DOHH2 (cell line): ENCODE measurements at regions not wholly inside any gene's neighbourhood (a gene's known extent, or its start where the extent isn't known, plus 50 kb on each side); places are given as distances from the start of the nearest gene placed in this dataset.

Experiments
- EZH2phosphoT487 ChIP-seq: fragments of 200-600 bp; sonication (generic); IDR thresholded peaks from 2 replicates; pipeline ENCODE4 v1.6.1; 2017; ENCODE audit warnings: borderline replicate concordance, mild to moderate bottlenecking, antibody characterized with exemption, low read length, moderate library complexity, mixed read lengths
- TF ChIP-seq, protein P1 (sequence below): fragments of 200-600 bp; sonication (generic); IDR thresholded peaks from one replicate; pipeline ENCODE4 v1.5.1; 2014; ENCODE audit warnings: antibody characterized with exemption, mild to moderate bottlenecking, low read depth, low read length; ENCODE audit not compliant: poor library complexity, severe bottlenecking

DNA sequence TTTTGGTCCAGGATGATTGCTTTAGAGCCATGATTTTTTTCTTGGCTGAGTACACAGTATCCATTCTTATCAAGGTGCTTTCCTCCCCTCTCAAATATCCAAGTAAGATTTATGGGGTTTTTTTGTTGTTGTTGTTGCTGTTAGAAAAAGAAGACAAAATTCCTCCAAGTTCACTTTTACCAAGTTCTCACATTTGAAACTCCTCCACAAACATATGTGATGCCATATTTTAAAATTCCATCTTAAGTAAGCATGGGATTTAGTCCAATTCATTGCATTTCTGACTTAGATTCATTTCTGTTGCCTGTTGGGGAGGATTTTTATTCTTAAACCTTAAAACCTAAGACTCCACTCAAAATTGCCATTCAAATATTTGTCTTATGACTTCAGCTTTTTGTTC lies 128.6 kb upstream of the SPATA12 start:
- TF ChIP-seq, protein P1, sequence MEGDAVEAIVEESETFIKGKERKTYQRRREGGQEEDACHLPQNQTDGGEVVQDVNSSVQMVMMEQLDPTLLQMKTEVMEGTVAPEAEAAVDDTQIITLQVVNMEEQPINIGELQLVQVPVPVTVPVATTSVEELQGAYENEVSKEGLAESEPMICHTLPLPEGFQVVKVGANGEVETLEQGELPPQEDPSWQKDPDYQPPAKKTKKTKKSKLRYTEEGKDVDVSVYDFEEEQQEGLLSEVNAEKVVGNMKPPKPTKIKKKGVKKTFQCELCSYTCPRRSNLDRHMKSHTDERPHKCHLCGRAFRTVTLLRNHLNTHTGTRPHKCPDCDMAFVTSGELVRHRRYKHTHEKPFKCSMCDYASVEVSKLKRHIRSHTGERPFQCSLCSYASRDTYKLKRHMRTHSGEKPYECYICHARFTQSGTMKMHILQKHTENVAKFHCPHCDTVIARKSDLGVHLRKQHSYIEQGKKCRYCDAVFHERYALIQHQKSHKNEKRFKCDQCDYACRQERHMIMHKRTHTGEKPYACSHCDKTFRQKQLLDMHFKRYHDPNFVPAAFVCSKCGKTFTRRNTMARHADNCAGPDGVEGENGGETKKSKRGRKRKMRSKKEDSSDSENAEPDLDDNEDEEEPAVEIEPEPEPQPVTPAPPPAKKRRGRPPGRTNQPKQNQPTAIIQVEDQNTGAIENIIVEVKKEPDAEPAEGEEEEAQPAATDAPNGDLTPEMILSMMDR, result no peak
- TF ChIP-seq EZH2phosphoT487, result no peak
